Neural cell (in vitro differentiated cells): ENCODE measurements at regions not wholly inside any gene's neighbourhood (a gene's known extent, or its start where the extent isn't known, plus 50 kb on each side); places are given as distances from the start of the nearest gene placed in this dataset.
"Not testable (repeated sequence)": the region's sequence is repeated elsewhere in the genome, so short reads cannot be mapped to it uniquely, and the experiment has no call there.

ENCODE experiments used
- H2AFZ ChIP-seq: fragments of 200-600, 300-800 bp; sonication (generic), shearing (Covaris generic); 2 replicates; pipeline ENCODE4 v1.6.0; 2014; ENCODE audit warnings: low read depth, mild to moderate bottlenecking, antibody characterized with exemption, low read length, moderate library complexity
- H3F3A ChIP-seq: fragments of 200-600 bp; shearing (Covaris generic); 2 replicates; pipeline ENCODE4 v1.6.1; 2016; ENCODE audit warnings: mild to moderate bottlenecking, moderate library complexity, mixed read lengths, antibody characterized with exemption, low read length; ENCODE audit not compliant: insufficient read depth, poor library complexity, severe bottlenecking
- H3K27ac ChIP-seq: fragments of 200-600, 300-800 bp; sonication (generic), shearing (Covaris generic); 2 replicates; pipeline ENCODE4 v1.5.1; 2014; ENCODE audit warnings: mild to moderate bottlenecking, low read length, moderate library complexity
- H3K27me3 ChIP-seq: fragments of 300-800, 200-600 bp; sonication (generic), shearing (Covaris generic); 2 replicates; pipeline ENCODE4 v1.6.0; 2014; ENCODE audit warnings: mild to moderate bottlenecking, low read depth, low read length, moderate library complexity; ENCODE audit not compliant: insufficient read depth
- H3K36me3 ChIP-seq: fragments of 300-800, 200-600 bp; sonication (generic), shearing (Covaris generic); 2 replicates; pipeline ENCODE4 v1.5.1; 2014; ENCODE audit warnings: mild to moderate bottlenecking, antibody characterized with exemption, low read length, moderate library complexity; ENCODE audit not compliant: insufficient read depth
- H3K4me2 ChIP-seq: fragments of 300-800, 200-600 bp; sonication (generic), shearing (Covaris generic); 2 replicates; pipeline ENCODE4 v1.6.0; 2014; ENCODE audit warnings: mild to moderate bottlenecking, low read length
- H3K4me3 ChIP-seq: fragments of 300-800, 200-600 bp; sonication (generic), shearing (Covaris generic); 2 replicates; pipeline ENCODE4 v1.5.1; 2014; ENCODE audit warnings: mild to moderate bottlenecking, low read length, moderate library complexity
- H3K79me2 ChIP-seq: fragments of 200-600 bp; shearing (Covaris generic); replicated peaks from 2 replicates; pipeline ENCODE4 v1.6.0; 2014; ENCODE audit warnings: mild to moderate bottlenecking, low read length, moderate library complexity; ENCODE audit not compliant: insufficient read depth
- H3K9ac ChIP-seq: fragments of 300-800, 200-600 bp; sonication (generic), shearing (Covaris generic); 2 replicates; pipeline ENCODE4 v1.6.1; 2016; ENCODE audit warnings: mild to moderate bottlenecking, low read length, mixed read lengths
- H3K9me2 ChIP-seq: fragments of 200-600 bp; shearing (Covaris generic); 2 replicates; pipeline ENCODE4 v1.6.1; 2016; ENCODE audit warnings: mild to moderate bottlenecking, low read length, mixed read lengths; ENCODE audit not compliant: insufficient read depth
- H3K9me3 ChIP-seq: fragments of 200-600, 300-800 bp; sonication (generic), shearing (Covaris generic); 2 replicates; pipeline ENCODE4 v1.6.1; 2016; ENCODE audit warnings: mild to moderate bottlenecking, mixed run types, low read length, moderate library complexity, mixed read lengths
- H4K20me1 ChIP-seq: fragments of 200-600 bp; shearing (Covaris generic); 2 replicates; pipeline ENCODE4 v1.6.1; 2016; ENCODE audit warnings: mild to moderate bottlenecking, mixed run types; ENCODE audit not compliant: insufficient read depth
- CTCF ChIP-seq: fragments of 450-650 bp; IDR thresholded peaks from 2 replicates; pipeline ENCODE4 v1.5.1; 2014; ENCODE audit warnings: antibody characterized with exemption, mild to moderate bottlenecking, moderate library complexity; ENCODE audit not compliant: poor library complexity, severe bottlenecking
- MXI1 ChIP-seq: fragments of 450-650 bp; conservative IDR thresholded peaks from 2 replicates; pipeline ENCODE4 v1.6.1; 2014; ENCODE audit warnings: antibody characterized with exemption, mild to moderate bottlenecking; ENCODE audit not compliant: poor library complexity, severe bottlenecking
- REST ChIP-seq: IDR thresholded peaks from 2 replicates; pipeline ENCODE4 v1.6.1; 2012; ENCODE audit warnings: borderline replicate concordance
- SMC3 ChIP-seq: fragments of 450-650 bp; conservative IDR thresholded peaks from 2 replicates; pipeline ENCODE4 v1.6.1; 2014; ENCODE audit warnings: antibody characterized with exemption, mild to moderate bottlenecking, moderate library complexity; ENCODE audit not compliant: poor library complexity
- TAF1 ChIP-seq: IDR thresholded peaks from 2 replicates; pipeline ENCODE4 v1.6.1; 2012; ENCODE audit warnings: low read depth

GRCh38 chr7:35866186-35866585 is 65.3 kb downstream of the SEPTIN7 start:
- Histone ChIP-seq H3K36me3 (peaks cover 3% of the 10 kb centered on the region), H3K9me2 (no peaks in the 10 kb centered on the region), H3K9ac (no peak overlapping the region), H2AFZ (no peak overlapping the region), H3K4me3 (no peak overlapping the region), H4K20me1 (no peaks in the 10 kb centered on the region), H3K9me3 (no peaks in the 10 kb centered on the region), H3K4me2 (no peak overlapping the region), H3K79me2 (peaks cover 11% of the 10 kb centered on the region), H3K27ac (no peak overlapping the region), H3K27me3 (no peaks in the 10 kb centered on the region), H3F3A (no peaks in the 10 kb centered on the region)
- TF ChIP-seq TAF1 (no peak), SMC3 (no peak), REST (no peak)

DNA sequence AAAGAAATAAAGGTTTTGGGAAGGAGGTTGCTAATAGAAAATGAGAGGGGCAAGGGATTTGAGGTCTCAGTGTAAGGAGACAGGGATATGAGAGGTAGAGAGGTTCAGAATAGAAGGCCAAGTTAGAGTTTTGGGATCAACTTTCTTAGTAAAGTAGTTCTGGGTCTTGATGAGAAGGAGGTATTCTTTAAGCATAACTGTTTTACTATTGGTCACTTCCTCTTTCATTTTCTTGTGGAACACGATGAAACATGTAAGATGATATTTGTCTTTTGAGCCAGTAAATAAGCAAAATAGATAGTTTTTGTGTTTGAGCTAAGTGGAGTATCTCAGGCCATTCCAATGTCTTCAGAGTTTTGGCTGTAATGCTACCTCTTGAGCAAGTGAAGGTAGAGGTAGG is 68.3 kb downstream of the SEPTIN7 start:
- not testable (repeated sequence) for H3K4me2 ChIP-seq, H3K27me3 ChIP-seq, H3K36me3 ChIP-seq, H2AFZ ChIP-seq, H3K4me3 ChIP-seq, H4K20me1 ChIP-seq, H3F3A ChIP-seq, H3K9me3 ChIP-seq, H3K9me2 ChIP-seq, H3K27ac ChIP-seq, H3K9ac ChIP-seq, H3K79me2 ChIP-seq

GRCh38 chr7:35869810-35870209 is 69.0 kb downstream of the SEPTIN7 start:
- H3K36me3 ChIP-seq: no peaks in the 10 kb centered on the region
- TF ChIP-seq CTCF (no peak), TAF1 (no peak), MXI1 (no peak), REST (no peak)
- no peaks in the 10 kb centered on the region for H3F3A ChIP-seq
- H3K9me3 ChIP-seq: no peaks in the 10 kb centered on the region
- no peak overlapping the region for H3K4me2 ChIP-seq
- no peak overlapping the region for H3K9ac ChIP-seq
- peaks cover 3% of the 10 kb centered on the region for H3K79me2 ChIP-seq
- H3K27me3 ChIP-seq: no peaks in the 10 kb centered on the region
- H3K4me3 ChIP-seq: no peak overlapping the region
- H3K9me2 ChIP-seq: no peaks in the 10 kb centered on the region
- H2AFZ ChIP-seq: no peak overlapping the region
- H4K20me1 ChIP-seq: no peaks in the 10 kb centered on the region
- H3K27ac ChIP-seq: no peak overlapping the region
